22Rv1 (cell line): ENCODE measurements at regions not wholly inside any gene's neighbourhood (a gene's known extent, or its start where the extent isn't known, plus 50 kb on each side); places are given as distances from the start of the nearest gene placed in this dataset.

Experiments
- ZFX ChIP-seq: fragments of 450-650 bp; IDR thresholded peaks from 2 replicates; pipeline ENCODE4 v1.6.1; 2017; ENCODE audit warnings: antibody characterized with exemption, borderline replicate concordance
- TF ChIP-seq, protein P1 (sequence below): fragments of 450-650 bp; IDR thresholded peaks from 2 replicates; pipeline ENCODE4 v1.5.1; 2017; ENCODE audit warnings: mild to moderate bottlenecking

DNA sequence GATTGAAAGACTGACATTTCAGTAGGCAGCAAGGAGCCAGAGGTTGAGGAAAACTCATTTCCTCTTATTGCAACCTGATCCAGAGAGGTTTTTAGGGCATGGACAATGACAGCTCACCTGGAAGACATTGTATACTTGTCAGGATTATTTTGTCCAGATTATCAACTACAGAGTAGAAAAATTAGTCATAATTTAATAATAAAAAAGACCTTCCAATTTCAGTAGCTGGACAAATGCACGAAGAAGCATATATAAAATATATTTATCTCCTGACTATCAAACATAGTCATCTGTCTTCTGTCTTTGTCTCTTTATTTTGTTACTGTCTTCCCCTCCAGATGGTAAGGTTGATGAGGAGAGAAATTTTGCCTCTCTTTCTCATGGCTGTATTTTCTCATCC lies 330.6 kb upstream of the RAG2 start:
- TF ChIP-seq, protein P1, sequence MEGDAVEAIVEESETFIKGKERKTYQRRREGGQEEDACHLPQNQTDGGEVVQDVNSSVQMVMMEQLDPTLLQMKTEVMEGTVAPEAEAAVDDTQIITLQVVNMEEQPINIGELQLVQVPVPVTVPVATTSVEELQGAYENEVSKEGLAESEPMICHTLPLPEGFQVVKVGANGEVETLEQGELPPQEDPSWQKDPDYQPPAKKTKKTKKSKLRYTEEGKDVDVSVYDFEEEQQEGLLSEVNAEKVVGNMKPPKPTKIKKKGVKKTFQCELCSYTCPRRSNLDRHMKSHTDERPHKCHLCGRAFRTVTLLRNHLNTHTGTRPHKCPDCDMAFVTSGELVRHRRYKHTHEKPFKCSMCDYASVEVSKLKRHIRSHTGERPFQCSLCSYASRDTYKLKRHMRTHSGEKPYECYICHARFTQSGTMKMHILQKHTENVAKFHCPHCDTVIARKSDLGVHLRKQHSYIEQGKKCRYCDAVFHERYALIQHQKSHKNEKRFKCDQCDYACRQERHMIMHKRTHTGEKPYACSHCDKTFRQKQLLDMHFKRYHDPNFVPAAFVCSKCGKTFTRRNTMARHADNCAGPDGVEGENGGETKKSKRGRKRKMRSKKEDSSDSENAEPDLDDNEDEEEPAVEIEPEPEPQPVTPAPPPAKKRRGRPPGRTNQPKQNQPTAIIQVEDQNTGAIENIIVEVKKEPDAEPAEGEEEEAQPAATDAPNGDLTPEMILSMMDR, result no peak
- TF ChIP-seq ZFX, result no peak
